Stimulated activated CD4-positive, alpha-beta T cell treated with anti-CD3 and anti-CD28 coated beads, Interleukin-1b, Interleukin-23, amount 100 ng/mL, for 4 hours (primary cell): ENCODE measurements at regions not wholly inside any gene's neighbourhood (a gene's known extent, or its start where the extent isn't known, plus 50 kb on each side); places are given as distances from the start of the nearest gene placed in this dataset.
"Not testable (repeated sequence)": the region's sequence is repeated elsewhere in the genome, so short reads cannot be mapped to it uniquely, and the experiment has no call there.

Experiments used
- DNase-seq, 2 donors: peaks; one replicate each; pipeline ENCODE4 v3.0.0-alpha.2; 2020; ENCODE audit warnings: low read depth in 2 of 2

- no peak for DNase-seq
These were observed 181.9 kb upstream of the HAAO start for GRCh38 chr2:42974169-42974720.

GRCh38 chr2:42973726-42974125 lies 181.3 kb upstream of the HAAO start:
- no peak for DNase-seq

DNA sequence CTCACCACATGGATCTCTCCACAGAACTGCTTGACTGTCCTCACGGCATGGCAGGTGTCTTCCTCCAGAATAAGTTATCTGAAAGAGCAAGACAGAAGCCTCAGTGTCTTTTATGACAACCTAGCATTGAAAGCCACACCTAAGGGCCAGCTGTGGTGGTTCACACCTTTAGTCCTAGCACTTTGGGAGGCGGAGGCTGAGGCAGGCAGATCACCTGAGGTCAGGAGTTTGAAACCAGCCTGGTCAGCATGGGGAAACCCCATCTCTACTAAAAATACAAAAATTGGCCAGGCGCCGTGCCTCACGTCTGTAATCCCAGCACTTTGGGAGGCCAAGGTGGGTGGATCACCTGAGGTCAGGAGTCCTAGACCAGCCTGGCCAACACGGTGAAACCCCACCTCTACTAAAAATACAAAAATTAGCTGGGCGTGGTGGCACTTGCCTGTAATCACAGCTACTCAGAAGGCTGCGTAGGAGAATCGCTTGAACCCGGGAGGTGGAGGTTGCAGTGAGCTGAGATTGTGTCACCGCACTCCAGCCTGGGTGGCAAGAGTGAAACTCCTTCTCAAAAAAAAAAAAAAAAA lies 180.6 kb upstream of the HAAO start:
- not testable (repeated sequence) for DNase-seq

DNA sequence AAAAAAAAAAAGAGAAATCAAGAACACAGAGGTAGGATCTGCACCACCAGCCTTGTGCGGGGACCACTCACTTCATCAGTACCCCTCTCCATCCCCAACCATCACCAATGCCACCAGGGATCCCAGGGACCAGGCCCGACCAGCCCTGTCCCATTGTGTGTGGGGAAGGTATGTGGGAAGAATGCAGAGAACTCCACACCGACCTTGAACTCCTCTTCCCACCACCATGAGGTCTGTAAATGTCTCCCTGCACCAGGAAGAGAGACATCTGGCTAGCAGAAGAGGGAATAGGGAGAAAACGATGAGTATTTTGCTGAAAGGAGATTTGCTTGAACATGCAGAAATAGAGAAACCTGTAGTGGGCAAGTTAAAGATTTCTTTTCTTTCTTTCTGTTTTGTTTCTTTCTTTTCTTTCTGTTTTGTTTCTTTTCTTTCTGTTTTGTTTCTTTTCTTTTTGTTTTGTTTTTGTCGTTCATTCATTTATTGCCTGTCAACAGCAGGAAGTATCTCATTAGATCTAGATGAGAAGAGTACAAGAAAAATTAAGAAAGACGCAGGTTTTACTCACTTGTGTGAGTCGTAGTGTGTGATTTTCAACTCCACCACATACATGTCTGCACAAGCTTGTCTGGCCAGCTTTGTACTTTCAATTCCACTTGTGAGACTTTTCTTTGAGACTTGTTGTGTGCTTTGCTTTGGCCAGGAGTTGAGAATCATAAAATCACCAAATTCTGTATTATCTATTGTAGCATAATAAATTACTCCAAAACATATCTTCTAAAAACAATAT lies 179.8 kb upstream of the HAAO start:
- DNase-seq = no peak

DNA sequence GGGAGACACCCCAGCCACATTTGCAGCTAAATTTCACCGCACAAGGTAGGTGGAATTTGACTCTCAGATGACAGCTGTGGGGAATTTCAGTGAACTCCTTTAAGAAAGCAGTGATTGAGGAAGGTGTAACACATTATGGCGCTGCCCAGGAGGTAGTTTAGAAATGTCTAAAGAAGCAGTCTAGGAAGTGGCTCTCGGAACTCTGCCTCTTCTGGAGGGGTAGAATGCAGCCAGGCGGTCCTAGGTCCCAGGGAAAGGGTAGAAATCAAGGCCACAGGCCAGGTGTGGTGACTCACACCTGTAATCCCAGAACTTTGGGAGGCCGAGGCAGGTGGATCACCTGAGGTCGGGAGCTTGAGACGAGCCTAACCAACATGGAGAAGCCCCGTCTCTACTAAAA lies 179.0 kb upstream of the HAAO start:
- no peak for DNase-seq

- no peak for DNase-seq
These were observed 177.8 kb upstream of the HAAO start for GRCh38 chr2:42970151-42970550.

- DNase-seq = no peak
These were observed 177.1 kb upstream of the HAAO start for GRCh38 chr2:42969231-42970150.

- DNase-seq = no peak
These were observed 175.7 kb upstream of the HAAO start for GRCh38 chr2:42967959-42968674.

DNA sequence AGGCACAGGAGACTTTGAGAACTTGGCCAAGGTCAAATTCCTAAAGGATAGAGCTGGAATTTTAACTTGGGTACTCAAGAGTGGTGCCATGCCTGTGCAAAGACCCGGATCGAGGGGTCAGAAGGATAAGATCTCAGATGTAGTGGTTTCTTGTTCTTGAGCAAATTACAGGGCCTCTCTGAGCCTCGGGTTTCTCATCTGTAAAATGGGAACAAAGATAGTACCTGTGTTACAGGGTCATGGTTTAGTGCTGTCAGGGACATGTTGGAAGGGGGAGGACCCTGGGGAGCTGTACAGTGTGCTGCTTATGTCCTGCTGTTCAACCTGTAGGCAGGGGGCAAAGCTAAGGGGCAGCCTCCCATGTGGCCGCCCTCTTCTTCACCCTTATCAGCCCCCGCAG lies 173.5 kb upstream of the HAAO start:
- DNase-seq = no peak

DNA sequence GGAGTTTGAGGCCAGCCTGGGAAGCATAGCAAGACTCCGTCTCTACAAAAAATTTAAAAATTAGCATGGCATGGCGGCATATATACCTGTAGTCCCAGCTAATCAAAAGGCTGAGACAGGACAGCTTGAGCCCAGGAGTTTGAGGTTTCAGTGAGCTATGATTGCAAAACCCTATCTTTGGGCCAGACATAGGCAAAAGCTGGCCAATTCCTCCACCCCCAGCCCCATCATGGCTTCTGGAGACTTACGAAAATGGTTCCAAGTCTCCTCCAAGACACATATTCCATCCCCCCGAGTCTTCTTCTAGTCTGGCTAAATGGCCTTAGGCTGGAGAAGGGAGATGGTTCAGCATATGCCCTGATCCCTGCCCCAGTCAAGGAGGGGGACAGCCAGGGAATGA lies 172.8 kb upstream of the HAAO start:
- DNase-seq = no peak

- no peak for DNase-seq
These were observed 172.2 kb upstream of the HAAO start for GRCh38 chr2:42964439-42965083.

GRCh38 chr2:42963452-42964068 lies 171.2 kb upstream of the HAAO start:
- DNase-seq = no peak

GRCh38 chr2:42962508-42962953 lies 170.1 kb upstream of the HAAO start:
- no peak for DNase-seq

- DNase-seq = no peak
These were observed 169.6 kb upstream of the HAAO start for GRCh38 chr2:42961961-42962360.

- no peak for DNase-seq
These were observed 169.0 kb upstream of the HAAO start for GRCh38 chr2:42961385-42961811.

DNA sequence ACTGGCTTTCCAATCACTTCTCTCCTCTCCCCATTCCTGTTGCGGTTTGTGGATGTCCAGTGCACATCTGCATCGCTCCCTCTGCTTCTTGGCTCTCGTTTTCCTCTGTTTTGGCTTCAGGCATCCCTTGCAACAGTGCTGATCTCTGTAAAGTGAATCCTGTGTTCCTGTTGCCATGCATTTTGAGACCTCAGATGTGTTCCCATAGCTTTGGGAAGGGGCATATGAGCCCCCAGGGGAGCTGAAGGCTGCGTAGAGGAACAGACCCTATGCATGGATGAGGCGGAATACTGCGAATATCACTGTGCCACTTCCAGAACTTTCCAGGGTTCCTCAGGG lies 168.4 kb upstream of the HAAO start:
- no peak for DNase-seq

DNA sequence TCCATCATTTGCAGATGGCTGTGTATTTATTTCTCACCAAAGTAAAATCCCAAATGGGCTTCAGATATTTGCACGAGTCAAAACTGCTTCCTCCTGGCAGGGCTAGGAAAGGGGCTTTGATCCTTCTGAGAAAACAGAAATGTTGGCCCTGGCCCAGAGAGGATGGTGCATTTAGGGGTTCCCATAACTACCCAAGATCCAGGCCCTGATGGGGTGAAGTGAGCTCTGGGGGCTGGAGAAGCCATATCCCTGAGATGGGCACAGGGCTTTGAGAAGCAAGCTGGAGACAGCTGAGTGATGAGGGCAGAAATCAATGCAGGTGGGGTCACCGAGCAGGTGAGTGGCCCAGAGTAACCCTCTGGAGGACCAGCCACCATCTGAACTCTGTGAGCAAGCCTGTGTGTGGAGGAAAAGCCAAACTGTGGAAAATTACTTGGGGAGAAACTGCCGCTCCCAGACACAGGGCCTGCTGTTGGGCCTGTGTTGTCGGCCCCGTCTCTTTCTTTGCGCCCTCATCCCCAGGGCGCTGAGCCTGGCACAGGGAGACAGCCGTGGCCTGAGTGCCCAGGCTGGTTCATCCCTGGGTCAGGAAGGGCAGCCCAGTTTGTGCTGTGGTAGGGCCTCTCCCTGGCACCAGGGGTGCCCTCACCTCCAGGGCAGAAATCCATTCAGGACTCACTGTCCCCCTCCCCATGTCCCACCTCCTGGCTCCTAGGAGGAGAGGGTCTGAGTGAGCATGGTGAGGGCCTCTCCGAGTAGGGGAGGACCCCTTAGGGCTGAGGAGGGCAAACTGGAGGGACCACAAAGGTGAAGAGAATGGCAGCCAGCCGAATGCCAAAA lies 167.8 kb upstream of the HAAO start:
- DNase-seq = no peak

- no peak for DNase-seq
These were observed 167.0 kb upstream of the HAAO start for GRCh38 chr2:42959234-42960001.

DNA sequence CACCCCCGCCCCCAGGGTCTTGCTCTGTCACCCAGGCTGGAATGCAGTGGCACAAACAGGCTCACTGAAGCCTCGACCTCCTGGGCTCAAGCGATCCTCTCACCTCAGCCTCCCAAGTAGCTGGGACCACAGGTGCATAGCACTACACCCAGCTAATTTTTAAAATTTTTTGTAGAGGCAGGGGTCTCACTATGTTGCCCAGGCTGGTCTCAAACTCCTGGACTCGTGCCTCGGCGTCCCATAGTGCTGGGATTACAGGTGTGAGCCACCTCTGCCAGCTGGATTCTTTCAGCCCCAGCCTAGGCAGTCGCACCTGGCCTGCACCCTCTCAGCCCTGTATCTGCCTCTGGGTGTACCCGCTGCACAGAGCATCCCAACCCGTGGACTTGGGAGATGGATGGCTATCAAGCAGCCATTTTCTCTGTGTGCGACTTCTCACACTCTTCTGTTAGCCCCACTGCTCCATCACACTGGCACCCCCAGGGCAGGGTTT lies 166.4 kb upstream of the HAAO start:
- DNase-seq = no peak
